ENCODE measurements at regions not wholly inside any gene's neighbourhood (a gene's known extent, or its start where the extent isn't known, plus 50 kb on each side); places are given as distances from the start of the nearest gene placed in this dataset.

- DNase-seq, result no peak
- Histone ChIP-seq H2BK12ac (ENCODE audit: low read length in 2 of 2) (no peak overlapping the region), H3K79me1 (replicated peaks; ENCODE audit: low read length, poor library complexity, severe bottlenecking) (no peaks in the 10 kb centered on the region)
Measured at GRCh38 chr10:53737132-53737531, 964.5 kb upstream of the MBL2 start.

DNA sequence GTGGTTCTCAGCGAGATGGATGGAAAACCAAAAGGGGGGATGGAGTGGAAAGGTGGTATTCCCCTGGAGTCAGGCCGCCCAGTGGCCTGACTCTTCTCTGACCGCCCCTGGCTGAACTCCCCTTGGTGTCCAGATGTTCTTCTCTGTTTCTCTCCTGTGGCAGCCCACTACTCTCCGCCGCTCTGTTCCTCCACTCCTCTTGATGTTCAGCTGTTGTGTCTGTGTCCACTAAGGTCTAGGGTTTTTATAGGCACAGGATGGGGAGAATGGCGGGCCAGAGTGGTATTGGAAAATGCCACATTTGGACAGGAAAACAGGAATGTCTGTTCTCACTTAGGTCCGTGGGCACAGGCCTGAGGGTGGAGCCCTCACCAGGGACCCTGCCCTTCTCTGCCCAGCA is 954.3 kb upstream of the MBL2 start:
- Histone ChIP-seq H2AFZ (ENCODE audit: low read depth, low read length) (no peak overlapping the region), H3K4ac (ENCODE audit: low read depth in 1 of 2, low read length in 2 of 2) (no peak overlapping the region), H3K4me3 (ENCODE audit: insufficient read depth in 1 of 2, low read depth in 1 of 2, low read length in 2 of 2) (no peak overlapping the region), H3K27ac (ENCODE audit: low read length, poor library complexity, severe bottlenecking) (no peak overlapping the region), H3K27me3 (ENCODE audit: control insufficient read depth in 1 of 2, insufficient read depth in 1 of 2, low read length in 2 of 2) (no peaks in the 10 kb centered on the region), H2BK12ac (ENCODE audit: low read length in 2 of 2) (no peak overlapping the region), H4K91ac (ENCODE audit: low read length) (no peak overlapping the region), H3K14ac (ENCODE audit: low read length in 2 of 2) (no peak overlapping the region), H3K18ac (ENCODE audit: low read depth in 1 of 2, low read length in 2 of 2) (no peak overlapping the region), H3K9ac (ENCODE audit: low read length) (no peak overlapping the region), H4K8ac (ENCODE audit: low read length) (no peak overlapping the region), H2AK5ac (ENCODE audit: low read length, severe bottlenecking) (no peak overlapping the region), H3K36me3 (ENCODE audit: control insufficient read depth in 1 of 2, insufficient read depth in 2 of 2, low read depth in 1 of 2, low read length in 2 of 2) (no peaks in the 10 kb centered on the region), H3K4me2 (ENCODE audit: low read length, poor library complexity, severe bottlenecking) (no peak overlapping the region), H2BK5ac (ENCODE audit: low read depth, low read length, poor library complexity, severe bottlenecking) (no peak overlapping the region), H2BK120ac (ENCODE audit: low read depth, low read length) (no peak overlapping the region), H3K79me1 (replicated peaks; ENCODE audit: low read length, poor library complexity, severe bottlenecking) (no peaks in the 10 kb centered on the region), H2BK15ac (ENCODE audit: low read depth, poor library complexity, severe bottlenecking) (no peak overlapping the region), H3K4me1 (ENCODE audit: control insufficient read depth, insufficient read depth, low read depth, low read length) (no peaks in the 10 kb centered on the region), H3K23ac (ENCODE audit: low read length in 2 of 2) (no peak overlapping the region), H3K9me3 (ENCODE audit: control insufficient read depth, low read length) (no peaks in the 10 kb centered on the region)
- WGBS, result 86% methylated on average over 7 of the region's 7 CpGs
- DNase-seq, result no peak

More at GRCh38 chr10:53737132-53737531, 964.5 kb upstream of the MBL2 start:
- H3K14ac ChIP-seq (ENCODE audit: low read length in 2 of 2), result no peak overlapping the region
- H3K4me1 ChIP-seq (ENCODE audit: control insufficient read depth, insufficient read depth, low read depth, low read length), result no peaks in the 10 kb centered on the region
- no peak overlapping the region for H3K18ac ChIP-seq (ENCODE audit: low read depth in 1 of 2, low read length in 2 of 2)
- no peak overlapping the region for H2BK15ac ChIP-seq (ENCODE audit: low read depth, poor library complexity, severe bottlenecking)
- H2AFZ ChIP-seq (ENCODE audit: low read depth, low read length), result no peak overlapping the region
- no peak overlapping the region for H3K9ac ChIP-seq (ENCODE audit: low read length)
- H3K23ac ChIP-seq (ENCODE audit: low read length in 2 of 2), result no peak overlapping the region
- no peaks in the 10 kb centered on the region for H3K36me3 ChIP-seq (ENCODE audit: control insufficient read depth in 1 of 2, insufficient read depth in 2 of 2, low read depth in 1 of 2, low read length in 2 of 2)
- H4K91ac ChIP-seq (ENCODE audit: low read length), result no peak overlapping the region
- H3K4me3 ChIP-seq (ENCODE audit: insufficient read depth in 1 of 2, low read depth in 1 of 2, low read length in 2 of 2), result no peak overlapping the region
- no peak overlapping the region for H3K27ac ChIP-seq (ENCODE audit: low read length, poor library complexity, severe bottlenecking)
- no peaks in the 10 kb centered on the region for H3K9me3 ChIP-seq (ENCODE audit: control insufficient read depth, low read length)
- no peak overlapping the region for H3K4me2 ChIP-seq (ENCODE audit: low read length, poor library complexity, severe bottlenecking)
- H4K8ac ChIP-seq (ENCODE audit: low read length), result no peak overlapping the region
- no peak overlapping the region for H2AK5ac ChIP-seq (ENCODE audit: low read length, severe bottlenecking)
- no peak overlapping the region for H2BK120ac ChIP-seq (ENCODE audit: low read depth, low read length)
- no peaks in the 10 kb centered on the region for H3K27me3 ChIP-seq (ENCODE audit: control insufficient read depth in 1 of 2, insufficient read depth in 1 of 2, low read length in 2 of 2)
- H2BK5ac ChIP-seq (ENCODE audit: low read depth, low read length, poor library complexity, severe bottlenecking), result no peak overlapping the region
- no peak overlapping the region for H3K4ac ChIP-seq (ENCODE audit: low read depth in 1 of 2, low read length in 2 of 2)

DNA sequence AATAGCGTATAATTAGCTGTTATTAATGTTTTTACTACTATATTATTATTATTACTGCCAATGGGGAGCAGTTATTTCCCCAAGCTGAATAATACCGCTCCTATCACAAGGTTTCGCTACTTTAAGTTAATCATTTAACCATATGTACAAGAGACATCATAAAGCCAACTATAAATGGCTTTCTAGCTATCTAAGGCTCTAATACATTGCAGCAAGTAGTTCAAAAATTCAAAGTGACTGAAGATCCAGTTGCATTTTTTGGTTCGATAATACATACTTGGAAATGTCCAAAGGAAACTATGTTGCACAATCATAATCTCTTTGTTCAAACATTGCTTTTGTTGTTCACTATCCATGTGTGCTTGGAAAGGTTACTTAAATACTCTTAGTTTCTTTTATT is 952.0 kb upstream of the MBL2 start:
- Histone ChIP-seq H3K79me1 (replicated peaks; ENCODE audit: low read length, poor library complexity, severe bottlenecking) (no peaks in the 10 kb centered on the region), H3K4ac (ENCODE audit: low read depth in 1 of 2, low read length in 2 of 2) (no peak overlapping the region), H3K4me1 (ENCODE audit: control insufficient read depth, insufficient read depth, low read depth, low read length) (no peaks in the 10 kb centered on the region), H4K8ac (ENCODE audit: low read length) (no peak overlapping the region), H3K9ac (ENCODE audit: low read length) (no peak overlapping the region), H3K4me2 (ENCODE audit: low read length, poor library complexity, severe bottlenecking) (no peak overlapping the region), H3K27me3 (ENCODE audit: control insufficient read depth in 1 of 2, insufficient read depth in 1 of 2, low read length in 2 of 2) (no peaks in the 10 kb centered on the region), H3K4me3 (ENCODE audit: insufficient read depth in 1 of 2, low read depth in 1 of 2, low read length in 2 of 2) (no peak overlapping the region), H3K23ac (ENCODE audit: low read length in 2 of 2) (no peak overlapping the region), H2AK5ac (ENCODE audit: low read length, severe bottlenecking) (no peak overlapping the region), H2AFZ (ENCODE audit: low read depth, low read length) (no peak overlapping the region), H3K18ac (ENCODE audit: low read depth in 1 of 2, low read length in 2 of 2) (no peak overlapping the region), H3K9me3 (ENCODE audit: control insufficient read depth, low read length) (no peaks in the 10 kb centered on the region), H2BK120ac (ENCODE audit: low read depth, low read length) (no peak overlapping the region), H3K36me3 (ENCODE audit: control insufficient read depth in 1 of 2, insufficient read depth in 2 of 2, low read depth in 1 of 2, low read length in 2 of 2) (no peaks in the 10 kb centered on the region), H2BK12ac (ENCODE audit: low read length in 2 of 2) (no peak overlapping the region), H2BK5ac (ENCODE audit: low read depth, low read length, poor library complexity, severe bottlenecking) (no peak overlapping the region), H3K27ac (ENCODE audit: low read length, poor library complexity, severe bottlenecking) (no peak overlapping the region), H4K91ac (ENCODE audit: low read length) (no peak overlapping the region), H3K14ac (ENCODE audit: low read length in 2 of 2) (no peak overlapping the region), H2BK15ac (ENCODE audit: low read depth, poor library complexity, severe bottlenecking) (no peak overlapping the region)
- WGBS, result 95% methylated on average over 2 of the region's 4 CpGs
- DNase-seq, result no peak

DNA sequence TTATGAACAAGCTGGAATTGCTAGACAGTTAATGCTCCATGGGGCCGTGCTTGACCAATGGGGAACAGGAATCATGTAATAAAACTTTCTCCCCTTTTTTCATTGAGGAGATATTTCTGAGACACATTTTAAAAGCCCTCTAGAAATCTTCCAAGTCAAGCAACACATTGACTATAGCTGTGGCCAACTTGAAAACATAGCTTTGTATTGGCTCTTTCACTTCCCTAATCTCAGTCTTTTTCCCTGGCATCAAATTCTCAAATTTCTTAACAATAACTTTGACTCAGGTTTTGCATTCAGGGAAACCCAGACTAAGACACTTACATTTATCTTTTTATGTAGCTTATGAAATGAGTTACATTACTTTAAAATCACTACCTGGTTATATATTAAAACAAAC is 947.1 kb upstream of the MBL2 start:
- Histone ChIP-seq H2BK120ac (ENCODE audit: low read depth, low read length) (no peak overlapping the region), H3K9ac (ENCODE audit: low read length) (no peak overlapping the region), H2AFZ (ENCODE audit: low read depth, low read length) (no peak overlapping the region), H3K9me3 (ENCODE audit: control insufficient read depth, low read length) (no peaks in the 10 kb centered on the region), H3K4me1 (ENCODE audit: control insufficient read depth, insufficient read depth, low read depth, low read length) (no peaks in the 10 kb centered on the region), H3K79me1 (replicated peaks; ENCODE audit: low read length, poor library complexity, severe bottlenecking) (no peaks in the 10 kb centered on the region), H2BK15ac (ENCODE audit: low read depth, poor library complexity, severe bottlenecking) (no peak overlapping the region), H2AK5ac (ENCODE audit: low read length, severe bottlenecking) (no peak overlapping the region), H3K36me3 (ENCODE audit: control insufficient read depth in 1 of 2, insufficient read depth in 2 of 2, low read depth in 1 of 2, low read length in 2 of 2) (no peaks in the 10 kb centered on the region), H2BK5ac (ENCODE audit: low read depth, low read length, poor library complexity, severe bottlenecking) (no peak overlapping the region), H3K23ac (ENCODE audit: low read length in 2 of 2) (no peak overlapping the region), H2BK12ac (ENCODE audit: low read length in 2 of 2) (no peak overlapping the region), H3K4me3 (ENCODE audit: insufficient read depth in 1 of 2, low read depth in 1 of 2, low read length in 2 of 2) (no peak overlapping the region), H3K4ac (ENCODE audit: low read depth in 1 of 2, low read length in 2 of 2) (no peak overlapping the region), H3K27me3 (ENCODE audit: control insufficient read depth in 1 of 2, insufficient read depth in 1 of 2, low read length in 2 of 2) (no peaks in the 10 kb centered on the region), H4K91ac (ENCODE audit: low read length) (no peak overlapping the region), H3K27ac (ENCODE audit: low read length, poor library complexity, severe bottlenecking) (no peak overlapping the region), H3K14ac (ENCODE audit: low read length in 2 of 2) (no peak overlapping the region), H3K4me2 (ENCODE audit: low read length, poor library complexity, severe bottlenecking) (no peak overlapping the region), H4K8ac (ENCODE audit: low read length) (no peak overlapping the region), H3K18ac (ENCODE audit: low read depth in 1 of 2, low read length in 2 of 2) (no peak overlapping the region)
- no peak for DNase-seq
- WGBS, result 100% methylated on average over 1 of the region's 1 CpG

Data from mesenchymal stem cell (in vitro differentiated cells and primary cell).